Putamen (tissue), 1 donor: ENCODE measurements at regions not wholly inside any gene's neighbourhood (a gene's known extent, or its start where the extent isn't known, plus 50 kb on each side); places are given as distances from the start of the nearest gene placed in this dataset.
"Not testable (repeated sequence)": the region's sequence is repeated elsewhere in the genome, so short reads cannot be mapped to it uniquely, and the experiment has no call there.

Source experiments
- DNase-seq: peaks from one replicate; pipeline ENCODE4 v3.0.0-alpha.2; 2016; ENCODE audit warnings: low spot score

DNA sequence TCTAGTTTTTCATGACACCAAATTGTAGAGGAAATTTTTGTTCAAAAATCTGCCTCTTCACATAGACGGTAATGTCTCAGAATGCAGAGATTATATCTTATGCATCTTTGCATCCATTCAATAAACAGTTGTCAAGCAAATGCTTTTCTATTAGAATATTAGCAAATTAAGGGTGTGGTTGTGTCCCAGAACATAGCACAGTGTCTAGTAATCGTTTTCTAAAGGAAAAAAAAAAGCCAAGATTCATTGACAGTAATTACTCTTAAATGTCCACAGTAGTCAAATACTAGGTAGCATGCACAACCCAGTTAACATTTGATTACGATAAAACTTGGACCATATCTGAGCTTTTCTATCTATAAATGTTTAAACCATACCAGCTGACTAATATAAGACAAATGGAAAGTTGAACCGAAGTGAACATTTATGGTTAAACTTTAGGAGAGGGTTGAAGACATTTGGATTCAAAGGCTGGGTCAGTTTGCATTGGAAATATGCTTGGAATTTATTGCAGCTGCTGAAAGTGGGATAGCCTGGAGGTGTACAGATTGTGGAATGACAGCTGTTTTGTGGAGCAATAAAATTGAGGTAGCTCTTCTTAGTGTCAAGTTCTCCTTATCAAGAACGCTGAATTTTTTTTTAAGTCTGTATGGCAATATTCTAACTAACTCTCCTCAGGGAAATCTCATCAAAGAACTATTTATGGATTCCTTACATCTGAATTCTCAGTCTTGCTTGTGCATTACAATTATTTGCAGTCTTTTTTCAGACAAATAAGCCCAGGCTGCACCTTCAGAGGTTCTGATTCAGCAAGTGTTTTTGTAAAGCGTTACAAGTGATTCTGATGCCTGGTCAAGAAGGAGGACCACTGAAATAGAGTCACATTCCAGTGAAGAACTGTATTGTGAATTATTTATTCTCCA is 66.7 kb upstream of the ATP2B1 start:
- DNase-seq = no peak

DNA sequence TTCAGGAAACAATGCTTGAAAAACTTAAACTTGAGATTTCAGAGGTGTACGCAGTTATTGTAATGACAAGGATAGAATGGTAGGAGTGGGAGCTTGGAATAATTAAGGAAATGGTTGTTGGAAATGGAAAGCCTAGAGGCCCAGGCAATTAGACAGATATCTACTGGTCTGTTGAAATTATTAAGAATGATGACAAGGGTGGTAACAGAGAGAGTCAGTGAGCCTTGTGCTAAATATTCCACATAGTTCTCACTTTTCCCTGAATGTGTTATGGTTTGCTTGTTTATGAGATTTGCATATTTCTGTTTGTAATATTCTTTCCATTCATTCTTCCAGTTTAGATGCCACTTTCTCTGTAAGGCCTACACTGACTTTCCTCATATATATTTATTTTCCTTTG is 66.0 kb upstream of the ATP2B1 start:
- DNase-seq = no peak

DNA sequence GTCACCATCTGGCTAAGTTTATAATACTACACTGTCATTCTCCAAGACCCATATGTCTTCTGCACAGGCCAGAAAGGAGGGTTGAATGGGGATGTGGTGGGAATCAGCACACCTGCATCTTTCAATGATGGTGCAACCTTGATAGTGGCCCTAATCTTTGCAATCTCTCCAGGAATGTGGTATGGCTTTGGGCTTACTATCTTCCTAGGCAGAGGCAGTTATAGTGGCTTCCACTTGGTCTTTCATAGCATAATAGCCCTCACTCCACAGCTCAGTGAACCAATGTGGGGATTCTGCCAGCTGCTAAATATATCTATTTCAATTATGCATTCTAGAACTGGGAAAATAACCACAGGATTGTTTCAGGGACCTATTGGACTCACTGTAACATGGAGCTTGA is 61.8 kb upstream of the ATP2B1 start:
- DNase-seq = no peak

DNA sequence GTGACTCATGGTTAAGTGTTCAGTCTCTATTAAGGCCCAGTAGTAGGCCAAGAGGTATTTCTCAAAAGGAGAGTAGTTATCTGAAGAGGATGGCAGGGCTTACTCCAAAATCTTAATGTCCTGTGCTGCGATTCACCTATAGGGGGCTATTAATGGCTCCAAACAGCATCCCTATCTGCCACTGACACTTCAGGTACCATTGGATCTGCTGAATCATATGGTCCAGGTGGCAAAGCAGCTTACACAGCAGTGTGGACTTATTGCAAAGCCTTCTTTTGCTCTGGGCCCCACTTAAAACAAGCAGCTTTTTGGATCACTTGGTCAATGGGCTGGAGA is 60.8 kb upstream of the ATP2B1 start:
- no peak for DNase-seq

DNA sequence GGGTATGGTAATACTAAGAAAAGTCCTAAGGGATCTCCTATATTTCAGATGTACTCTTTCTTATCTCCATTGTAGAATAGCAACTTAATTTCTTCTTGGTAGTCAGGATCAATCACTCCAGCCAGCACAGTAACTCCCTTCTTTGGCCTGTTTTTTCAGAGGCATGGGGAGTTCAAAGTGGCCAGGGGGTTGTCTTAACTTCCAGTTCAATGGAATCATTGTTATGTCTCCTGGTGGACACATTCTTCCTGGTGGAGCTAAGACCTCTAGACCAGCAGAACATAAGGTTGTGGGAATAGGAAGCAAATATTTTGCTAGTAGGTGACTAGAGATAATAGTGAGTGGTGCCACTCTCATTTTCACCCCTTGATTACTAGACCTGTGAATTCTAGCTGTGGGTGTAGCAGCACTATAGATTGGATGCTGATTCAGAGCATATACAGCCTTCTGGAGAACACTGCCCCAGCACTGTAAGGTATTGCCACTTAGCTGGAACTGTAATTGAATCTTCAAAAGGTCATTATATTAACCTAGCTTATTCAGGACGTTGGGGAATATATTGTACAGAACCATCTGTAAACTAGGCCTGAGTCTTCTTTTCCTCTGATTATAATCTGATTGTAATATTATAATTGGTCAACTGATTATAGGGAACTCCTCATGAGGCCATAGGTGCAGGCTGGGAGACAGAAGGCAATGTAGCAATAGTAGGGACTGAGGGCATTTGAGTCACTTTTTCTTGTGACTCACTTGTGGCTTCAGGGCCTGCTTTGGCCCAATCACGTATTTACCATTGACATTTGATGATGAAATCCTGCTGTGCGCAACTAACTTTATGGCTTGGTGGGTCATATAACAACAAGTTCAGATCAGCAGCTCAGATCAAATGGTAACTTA is 60.2 kb upstream of the ATP2B1 start:
- DNase-seq = no peak

DNA sequence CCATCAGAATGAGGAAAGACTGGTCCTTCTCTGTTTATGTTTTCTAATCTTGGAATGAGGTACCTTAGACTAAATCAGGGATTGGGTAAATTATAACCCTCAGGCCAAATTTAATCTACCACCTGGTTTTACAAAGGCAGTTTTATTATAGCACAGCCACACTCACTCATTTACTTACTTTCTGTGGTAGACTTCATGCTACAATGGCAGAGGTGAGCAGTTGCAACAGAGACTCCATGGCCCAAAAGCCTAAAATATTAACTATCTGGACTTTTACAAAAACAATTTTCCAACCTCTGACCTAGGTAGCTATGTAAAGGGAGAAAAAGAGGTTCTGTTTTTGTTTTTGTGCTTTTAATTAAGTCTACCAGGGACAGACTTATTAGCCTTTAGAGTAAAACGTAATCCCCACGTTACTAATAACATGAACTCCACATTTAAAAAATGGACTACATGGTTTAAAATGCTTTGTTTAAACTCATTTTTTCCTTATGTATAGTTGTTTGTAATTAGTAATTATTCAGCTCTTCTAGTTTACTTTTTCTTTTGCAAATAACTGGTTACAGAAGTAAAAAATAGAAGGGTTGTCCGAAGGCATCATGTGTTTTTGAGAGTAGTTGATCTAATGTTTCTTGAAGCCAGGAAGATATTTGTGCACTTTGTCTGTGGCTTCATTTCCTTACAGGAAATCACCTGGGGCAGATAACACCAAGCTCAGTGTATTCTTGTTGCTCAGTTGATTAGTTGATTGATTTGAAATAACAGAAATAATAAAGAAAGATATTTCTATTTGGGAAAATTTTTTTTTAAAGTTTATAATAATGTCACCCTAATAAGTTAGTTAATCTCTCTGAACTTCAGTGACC is 57.6 kb upstream of the ATP2B1 start:
- DNase-seq = no peak

DNA sequence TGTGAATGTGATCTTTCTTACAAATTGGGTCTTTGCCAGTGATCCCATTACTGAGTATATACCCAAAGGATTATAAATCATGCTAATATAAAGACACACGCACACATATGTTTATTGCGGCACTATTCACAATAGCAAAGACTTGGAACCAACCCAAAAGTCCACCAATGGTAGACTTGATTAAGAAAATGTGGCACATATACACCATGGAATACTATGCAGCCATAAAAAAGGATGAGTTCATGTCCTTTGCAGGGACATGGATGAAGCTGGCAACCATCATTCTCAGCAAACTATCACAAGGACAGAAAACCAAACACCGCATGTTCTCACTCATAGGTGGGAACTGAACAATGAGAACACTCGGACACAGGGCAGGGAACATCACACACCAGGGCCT is 55.5 kb upstream of the ATP2B1 start:
- DNase-seq = not testable (repeated sequence)

DNA sequence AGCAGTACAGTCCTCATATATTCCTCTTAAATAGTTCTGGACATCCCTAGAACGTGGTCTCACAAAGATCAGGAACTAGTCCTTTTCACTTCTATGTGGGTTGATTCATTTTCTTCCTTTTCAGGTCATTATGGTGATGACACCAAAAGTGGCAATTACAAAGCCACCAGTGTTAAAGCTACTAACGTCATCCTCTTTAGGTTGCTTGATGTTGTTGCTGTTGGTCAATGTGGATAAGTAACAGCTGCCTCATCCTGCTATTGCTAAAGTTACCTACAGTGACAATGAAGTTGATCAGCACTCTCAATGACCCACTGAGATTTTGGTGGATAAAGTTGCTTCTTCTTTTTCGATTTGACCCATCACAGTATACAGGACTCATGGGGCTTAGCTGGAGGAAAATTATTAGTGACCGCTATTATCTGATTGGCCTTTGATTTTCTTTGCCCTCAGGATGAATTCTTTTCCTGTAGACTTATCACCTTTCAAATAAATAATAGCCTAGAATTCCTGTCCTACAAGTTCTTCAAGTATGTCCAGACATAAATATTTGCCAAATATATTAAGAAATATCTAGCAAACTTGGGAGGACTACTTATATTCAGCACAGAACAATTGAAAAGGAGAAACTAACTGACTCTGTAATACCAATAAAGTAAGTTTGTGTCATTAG is 54.0 kb upstream of the ATP2B1 start:
- DNase-seq = no peak

DNA sequence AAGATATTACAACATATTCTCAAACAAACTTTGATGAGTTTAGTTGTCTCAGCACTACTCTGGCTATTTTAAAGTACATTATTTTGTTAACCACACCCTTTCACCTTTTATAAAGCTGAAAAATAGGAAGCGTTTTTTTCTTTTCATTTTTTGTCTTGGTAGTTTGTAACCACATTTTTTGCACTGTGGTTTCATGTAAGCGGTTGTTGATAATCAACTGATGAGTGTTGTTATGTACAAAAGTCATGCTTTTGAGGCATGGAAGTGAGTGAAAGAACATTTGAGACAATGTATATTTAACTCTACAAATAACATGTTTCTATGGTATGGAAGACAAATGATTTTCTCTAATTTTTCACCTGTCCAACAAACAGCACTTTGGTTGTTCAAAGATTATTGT is 52.1 kb upstream of the ATP2B1 start:
- no peak for DNase-seq
